HT-29 (cell line): ENCODE measurements at regions not wholly inside any gene's neighbourhood (a gene's known extent, or its start where the extent isn't known, plus 50 kb on each side); places are given as distances from the start of the nearest gene placed in this dataset.

ENCODE experiments used
- DNase-seq: peaks from one replicate; pipeline ENCODE4 v3.0.0-alpha.2; 2015; ENCODE audit warnings: low spot score

DNA sequence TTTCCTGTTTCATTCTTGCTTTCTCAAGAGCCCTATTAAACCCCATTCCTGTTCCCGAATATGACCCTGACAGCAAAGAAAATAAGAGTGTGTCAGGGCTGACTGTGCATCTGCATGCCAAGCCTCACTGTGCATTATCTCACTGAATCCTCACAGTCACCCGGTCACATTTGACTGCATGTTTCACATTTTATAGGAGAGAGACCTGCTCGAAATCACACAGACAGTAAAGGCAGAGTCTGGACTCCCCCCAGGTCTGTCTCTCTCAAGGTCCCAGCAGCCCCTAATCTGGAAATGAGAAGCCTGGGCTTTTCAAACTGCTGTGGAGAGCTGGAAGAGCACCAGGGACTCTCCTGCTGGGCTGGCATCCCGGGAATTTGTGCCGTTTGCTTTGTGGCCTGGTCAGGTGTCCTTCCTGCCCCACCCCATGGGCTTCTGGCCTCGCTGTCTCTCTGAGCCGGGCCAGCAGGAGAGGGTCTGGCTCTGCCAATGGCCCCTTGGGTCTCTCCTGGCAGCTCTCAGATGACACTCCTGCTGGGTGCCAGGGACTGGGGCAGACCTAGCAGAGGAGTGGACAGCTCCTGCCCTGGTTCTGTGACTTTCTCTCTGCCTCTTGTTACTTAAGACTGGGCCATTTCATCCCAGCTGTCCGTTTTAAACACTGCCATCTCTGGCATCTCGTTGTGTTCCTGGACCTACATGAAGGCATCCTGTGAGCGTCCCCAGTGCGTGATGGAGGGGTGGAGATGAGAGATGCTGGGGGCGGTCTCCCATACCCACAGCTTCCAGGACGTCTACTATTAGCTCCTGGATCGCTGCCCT lies 173.6 kb downstream of the ARHGAP12 start:
- DNase-seq = peak; percentile 10

DNA sequence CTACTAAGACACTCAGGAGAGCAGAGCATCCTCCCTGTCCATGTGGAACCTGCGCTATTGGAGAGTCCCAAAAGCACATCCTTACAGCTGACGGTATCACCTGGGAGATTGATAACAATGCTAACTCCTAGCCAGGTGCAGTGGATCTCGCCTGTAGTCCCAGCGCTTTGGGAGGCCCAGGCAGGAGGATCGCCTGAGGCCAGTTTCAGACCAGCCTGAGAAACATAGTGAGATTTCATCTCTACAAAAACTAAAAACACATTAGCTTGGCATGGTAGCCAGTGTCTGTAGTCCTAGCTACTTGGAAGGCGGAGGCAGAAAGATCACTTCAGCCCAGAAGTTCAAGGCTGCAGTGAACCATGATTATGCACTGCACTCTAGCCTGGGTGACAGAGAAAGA lies 174.9 kb downstream of the ARHGAP12 start:
- DNase-seq = no peak

DNA sequence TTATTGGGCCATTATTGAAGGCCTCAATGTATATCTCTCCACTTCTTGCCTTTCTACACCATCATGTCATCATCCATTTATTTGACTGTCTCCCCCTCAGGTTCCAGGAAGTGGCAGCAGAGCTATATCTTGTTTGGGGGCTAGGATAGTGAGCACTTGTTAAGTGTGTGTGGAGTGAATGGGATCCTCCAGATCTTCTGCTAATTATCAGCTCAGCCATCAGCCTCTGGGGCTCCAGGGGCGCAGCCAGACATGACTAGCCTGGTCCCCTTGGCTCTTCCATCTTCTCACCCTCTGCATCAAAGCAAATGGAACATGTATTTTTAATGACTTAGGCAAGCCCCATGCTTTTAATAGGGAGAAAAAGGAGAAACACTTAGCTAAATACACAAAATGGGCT lies 176.5 kb downstream of the ARHGAP12 start:
- DNase-seq = no peak

DNA sequence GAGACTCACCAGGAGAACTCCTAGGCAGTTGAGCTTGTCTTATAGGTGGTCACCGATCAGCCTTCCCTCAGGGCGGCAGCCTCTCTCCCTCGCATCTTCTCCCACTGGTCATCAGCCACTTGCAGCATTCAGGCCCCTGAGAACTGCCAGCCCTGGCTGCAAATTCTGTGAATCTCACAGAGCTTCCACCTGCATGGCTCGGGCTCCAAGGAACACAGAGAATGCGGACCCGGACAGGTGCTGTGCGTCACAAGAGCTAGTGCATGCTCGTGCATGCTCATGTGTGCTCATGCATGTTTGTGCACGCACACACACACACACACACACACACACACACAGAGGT lies 176.9 kb downstream of the ARHGAP12 start:
- DNase-seq = no peak

DNA sequence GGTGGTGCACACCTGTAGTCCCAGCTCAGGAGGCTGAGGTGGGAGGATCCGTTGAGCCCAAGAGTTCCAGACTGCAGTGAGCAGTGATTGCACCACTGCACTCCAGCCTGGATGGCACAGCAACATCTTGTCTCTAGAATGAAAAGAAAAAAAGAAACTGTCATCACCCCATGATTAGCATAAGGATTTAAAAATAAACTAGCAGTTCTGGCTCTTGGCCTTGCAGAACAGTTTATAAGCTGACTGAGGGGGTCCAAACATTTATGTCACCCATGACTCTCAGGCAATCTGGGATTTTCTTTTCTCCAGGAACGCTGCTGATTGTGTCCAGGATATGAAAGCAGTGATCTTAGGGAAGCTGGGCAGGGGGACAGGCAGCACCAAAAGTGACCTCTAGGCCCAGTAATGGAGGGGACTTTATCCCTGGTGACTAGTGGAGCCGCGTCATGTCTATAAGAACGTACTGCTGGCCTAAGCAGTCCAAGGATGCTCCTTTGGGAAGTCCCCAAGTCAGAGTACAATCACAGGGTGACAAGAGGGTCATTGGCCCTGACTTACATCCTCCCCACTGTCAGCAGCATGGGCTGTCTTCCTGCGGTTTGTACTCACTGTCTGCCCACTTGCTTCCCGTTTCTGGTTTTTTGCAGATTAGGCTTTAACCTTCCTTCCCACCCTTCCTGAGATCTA lies 177.4 kb downstream of the ARHGAP12 start:
- no peak for DNase-seq

DNA sequence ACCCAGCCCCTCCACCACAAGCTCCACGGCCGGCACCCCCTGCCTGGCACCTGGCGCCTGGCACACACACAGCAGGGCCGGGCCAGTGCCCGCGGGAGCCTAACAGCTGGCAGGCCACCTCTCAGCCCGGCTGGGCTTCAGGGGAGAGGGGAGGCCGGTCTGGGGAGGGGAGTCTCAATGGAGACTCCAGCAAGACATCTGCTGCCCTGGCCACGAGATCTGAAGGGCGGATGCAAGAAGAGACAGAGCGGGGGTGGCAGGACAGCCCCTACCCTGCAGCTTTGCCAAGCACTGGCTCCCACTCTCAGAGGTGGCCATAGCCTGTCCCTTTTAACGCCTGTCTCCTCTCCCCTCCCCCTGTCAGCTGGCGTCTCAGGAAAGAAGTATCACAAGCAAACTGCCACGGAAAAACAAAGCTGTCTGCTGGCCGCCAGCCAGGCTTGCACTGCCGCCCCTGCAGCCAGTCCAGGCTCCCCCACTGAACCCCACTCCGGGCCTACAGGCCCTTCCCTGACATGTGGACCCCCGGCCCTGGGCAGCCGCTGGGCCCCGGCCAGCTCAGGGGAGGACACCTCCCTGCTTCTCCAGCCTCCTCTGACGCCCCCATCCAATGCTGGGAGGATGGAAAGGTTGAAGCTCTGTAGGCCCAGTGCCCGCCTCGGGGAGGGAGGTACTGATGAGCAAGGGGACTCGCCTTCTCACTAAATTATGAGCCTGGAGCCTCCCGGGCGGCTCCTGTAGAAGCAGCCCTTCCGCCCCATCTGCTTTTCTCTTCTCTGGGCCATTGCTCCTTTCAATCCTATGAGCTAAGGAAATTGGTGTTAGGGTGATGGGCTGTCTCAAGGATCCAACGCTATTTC lies 178.4 kb downstream of the ARHGAP12 start:
- DNase-seq = no peak

DNA sequence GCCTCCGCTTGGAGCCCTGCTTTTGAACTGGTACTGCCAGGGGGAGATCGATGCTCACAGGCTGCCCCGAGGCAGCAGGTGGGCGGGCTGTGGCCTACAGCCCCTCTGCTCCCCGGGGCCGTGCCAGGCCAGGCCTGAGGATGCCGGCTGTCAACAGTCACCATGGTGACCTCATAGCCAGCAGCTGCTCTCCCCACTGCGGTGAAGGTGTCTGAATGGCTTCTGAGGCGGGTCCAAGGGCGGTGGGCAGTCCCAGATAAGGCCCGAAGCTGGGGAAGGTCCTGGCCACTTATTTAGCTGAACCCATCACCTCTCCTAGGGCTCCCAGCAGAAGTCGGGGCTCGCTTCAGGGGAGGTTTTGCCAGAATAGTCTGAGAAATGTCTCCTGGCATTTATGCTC lies 179.3 kb downstream of the ARHGAP12 start:
- DNase-seq = no peak

DNA sequence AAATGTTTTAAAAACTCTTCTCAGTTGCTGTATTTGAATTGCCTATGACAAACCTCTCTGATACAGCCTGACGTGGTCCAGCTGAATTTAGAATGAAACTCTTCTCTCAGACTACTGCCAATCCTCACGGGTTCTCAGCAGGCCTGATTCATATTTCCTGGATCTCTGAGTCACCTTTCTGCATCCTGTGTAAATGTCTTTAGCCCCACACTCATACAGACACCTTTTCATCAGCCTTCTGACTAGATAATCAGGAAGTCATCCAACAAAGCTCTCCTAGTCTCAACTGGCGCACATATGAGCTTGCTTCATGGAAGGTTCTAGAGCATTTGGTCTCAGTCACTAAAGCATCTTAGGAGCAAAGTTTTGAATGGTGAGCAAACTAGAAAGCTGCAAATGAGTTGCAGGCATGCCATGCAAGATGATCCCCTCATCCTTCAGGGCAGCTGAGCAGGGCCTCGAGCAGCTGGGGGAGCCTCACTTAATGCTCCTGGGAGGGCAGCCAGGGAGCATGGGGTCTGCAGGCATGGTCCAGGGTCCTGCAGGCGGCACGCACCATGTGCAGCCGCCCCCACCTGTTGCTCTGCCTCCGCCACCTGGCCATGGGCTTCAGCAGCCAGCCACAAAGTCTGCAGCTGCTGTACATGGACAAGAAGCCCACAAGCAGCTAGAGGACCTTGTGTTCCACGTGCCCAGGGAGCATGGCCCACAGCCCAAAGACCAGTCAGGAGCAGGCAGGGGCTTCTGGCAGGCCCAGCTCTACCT lies 182.8 kb downstream of the ARHGAP12 start:
- DNase-seq = no peak

DNA sequence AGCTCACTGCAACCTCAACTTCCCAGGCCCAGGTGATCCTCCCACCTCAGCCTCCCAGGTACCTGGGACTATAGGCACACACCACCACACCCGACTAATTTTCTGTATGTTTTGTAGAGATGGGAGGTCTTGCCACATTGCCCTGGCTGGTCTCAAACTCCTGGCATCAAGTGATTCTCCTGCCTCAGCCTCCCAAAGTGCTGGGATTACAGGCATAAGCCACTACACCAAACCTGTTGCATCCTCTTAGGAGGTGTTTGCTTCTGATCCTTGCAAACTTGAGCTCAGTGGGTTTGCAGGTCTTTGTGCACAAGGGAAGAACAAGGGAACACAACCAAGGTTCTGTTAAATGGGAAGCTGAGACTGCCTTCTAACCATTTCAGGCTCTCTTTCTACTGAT lies 184.6 kb downstream of the ARHGAP12 start:
- DNase-seq = no peak

DNA sequence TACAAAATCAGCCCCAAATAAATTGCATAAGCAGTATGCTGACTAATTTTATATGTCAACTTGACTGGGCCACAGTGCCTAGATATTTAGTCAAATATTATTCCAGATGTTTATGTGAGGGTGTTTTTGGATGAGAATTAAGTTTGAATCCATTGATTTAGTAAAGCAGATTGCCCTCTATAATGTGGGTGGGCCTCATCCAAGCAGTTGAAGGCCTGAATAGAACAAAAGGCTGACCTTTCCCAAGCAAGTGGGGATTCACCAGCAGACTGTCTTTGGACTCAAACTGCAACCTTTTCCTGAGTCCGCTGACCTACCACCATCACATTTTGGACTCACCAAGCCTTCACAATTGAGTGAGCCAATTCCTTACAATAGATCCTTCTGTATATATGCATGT lies 186.4 kb downstream of the ARHGAP12 start:
- DNase-seq = no peak

DNA sequence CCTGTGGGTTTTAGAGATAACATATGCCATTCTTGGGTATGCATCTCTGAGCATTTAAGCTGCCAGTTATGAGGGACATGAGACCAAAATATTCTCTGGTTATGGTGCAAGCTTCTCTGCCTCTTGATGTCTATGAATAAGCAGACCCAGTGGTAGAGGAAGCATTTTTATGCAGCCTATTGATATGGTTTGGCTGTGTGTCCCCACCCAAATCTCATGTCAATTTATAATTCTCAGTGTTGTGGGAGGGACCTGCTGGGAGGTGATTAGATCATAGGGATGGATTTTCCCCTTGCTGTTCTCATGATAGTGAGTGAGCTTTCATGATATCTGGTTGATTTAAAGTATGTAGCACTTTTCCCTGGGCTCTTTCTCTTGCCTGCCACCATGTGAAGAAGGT lies 187.2 kb downstream of the ARHGAP12 start:
- DNase-seq = no peak

DNA sequence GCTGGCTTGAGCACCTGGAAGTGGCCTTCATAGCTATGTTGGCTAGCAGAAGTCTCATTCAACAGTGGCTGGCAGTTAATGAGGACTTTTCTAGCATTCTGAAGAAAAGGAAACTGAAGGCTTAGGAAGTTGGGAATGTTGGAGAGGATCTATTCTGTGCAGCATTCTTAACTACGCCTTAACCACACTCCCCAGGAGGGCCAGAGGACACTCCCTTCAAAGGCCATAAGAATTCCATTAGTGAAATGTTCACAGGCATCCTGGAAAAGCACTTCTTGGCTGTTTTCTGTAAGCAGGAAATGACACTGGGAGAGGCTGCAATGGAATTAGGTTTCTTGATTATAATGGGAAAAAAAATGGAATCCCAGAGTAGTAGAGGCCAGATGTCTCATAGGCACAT lies 188.9 kb downstream of the ARHGAP12 start:
- no peak for DNase-seq

DNA sequence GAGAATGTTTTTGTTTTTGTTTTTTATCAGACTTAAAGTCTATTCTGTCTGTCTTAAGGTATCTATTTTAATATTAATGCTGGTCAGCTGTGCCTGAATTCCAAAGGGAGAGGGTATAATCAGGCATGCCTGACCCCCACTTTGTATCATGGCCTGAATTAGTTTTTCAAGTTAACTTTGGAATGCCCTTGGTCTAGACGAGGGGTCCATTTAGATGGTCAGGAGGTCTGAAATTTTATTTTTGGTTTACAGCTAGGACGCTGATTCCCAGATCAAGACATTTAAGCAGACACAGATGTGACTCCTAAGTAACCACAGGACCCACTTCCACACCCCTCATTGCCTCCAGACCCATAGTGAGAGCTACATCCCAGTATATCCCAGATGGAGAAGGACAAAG lies 189.5 kb downstream of the ARHGAP12 start:
- no peak for DNase-seq

DNA sequence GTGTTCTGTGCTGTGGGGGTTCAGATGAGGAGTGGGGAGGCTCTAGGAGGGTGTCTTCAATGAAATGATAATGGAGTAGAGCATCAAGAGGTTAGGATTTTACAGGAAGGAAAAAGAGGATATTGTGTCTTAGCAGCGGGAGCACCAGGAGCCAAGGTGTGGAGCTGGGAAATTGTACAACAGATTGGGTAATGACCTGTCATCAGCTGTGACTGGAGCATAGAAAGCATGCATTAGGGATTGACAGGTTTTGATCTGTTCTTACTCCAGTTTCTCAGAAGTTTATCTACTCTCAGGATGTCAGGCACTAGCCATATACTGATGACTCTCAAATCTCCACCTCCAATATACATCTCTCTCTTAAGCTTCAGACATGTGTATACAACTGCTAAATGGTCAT lies 196.9 kb downstream of the ARHGAP12 start:
- no peak for DNase-seq

DNA sequence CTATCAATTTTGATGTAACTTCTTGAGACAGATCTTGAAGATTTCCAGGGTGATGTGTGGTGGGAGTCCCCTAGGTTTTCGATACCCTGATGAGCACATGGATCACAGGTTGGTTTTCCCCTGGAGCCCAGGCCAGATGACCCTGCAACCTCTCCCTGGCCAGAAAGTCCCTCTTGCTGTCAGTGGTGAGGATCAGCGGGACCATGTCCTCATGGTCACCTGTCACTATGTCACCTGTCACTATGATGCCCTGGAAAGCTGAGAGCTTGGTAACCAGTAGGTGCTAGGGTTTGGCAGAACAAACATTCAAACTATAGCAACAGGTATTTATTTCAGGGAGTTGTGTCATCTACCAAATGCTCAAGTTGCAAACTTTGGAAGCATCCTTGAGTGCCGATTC lies 197.9 kb downstream of the ARHGAP12 start:
- DNase-seq = no peak

DNA sequence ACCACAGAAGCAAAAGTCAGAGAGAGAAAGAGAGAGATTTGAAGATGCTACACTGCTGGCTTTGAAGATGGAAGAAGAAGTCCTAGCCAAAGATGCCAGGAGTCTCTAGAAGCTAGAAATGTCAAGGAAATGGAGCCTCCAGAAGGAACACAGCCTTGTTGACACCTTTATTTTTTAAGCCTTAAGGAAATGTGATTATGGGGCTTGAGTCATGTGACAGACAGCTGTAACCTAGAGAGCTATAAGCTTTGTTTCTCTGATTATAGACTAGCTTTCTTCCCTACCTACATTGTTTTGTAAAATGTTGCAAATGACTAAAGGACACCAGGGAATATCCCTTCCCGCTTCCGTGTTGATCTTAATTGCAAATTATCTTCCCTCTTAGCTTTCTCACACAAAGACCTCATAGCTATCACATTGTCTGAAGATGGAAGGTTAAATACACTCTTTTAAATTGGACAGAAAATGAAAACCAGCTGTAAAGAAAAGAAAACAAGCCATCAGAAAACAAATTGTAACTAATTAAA lies 199.9 kb downstream of the ARHGAP12 start:
- DNase-seq = no peak

DNA sequence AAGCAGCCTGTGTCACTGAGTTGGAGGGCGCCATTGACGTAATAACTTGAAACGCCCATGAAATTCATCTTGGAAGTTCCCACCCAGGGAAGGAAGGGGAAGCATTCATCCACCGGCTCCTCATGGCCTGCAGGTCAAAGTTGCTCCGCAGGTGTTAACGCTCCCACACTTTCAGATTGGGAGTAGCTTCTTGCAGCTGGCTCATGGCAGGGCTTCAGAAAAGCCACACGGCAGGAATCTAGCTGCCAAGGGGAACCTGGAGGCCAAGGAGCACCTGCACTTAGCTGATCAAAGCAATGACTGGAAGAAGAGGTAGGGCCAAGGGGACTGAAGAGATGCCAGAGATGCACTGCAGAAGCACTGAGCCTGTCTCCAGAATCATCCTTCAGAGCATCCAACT lies 203.2 kb downstream of the ARHGAP12 start:
- DNase-seq = no peak

DNA sequence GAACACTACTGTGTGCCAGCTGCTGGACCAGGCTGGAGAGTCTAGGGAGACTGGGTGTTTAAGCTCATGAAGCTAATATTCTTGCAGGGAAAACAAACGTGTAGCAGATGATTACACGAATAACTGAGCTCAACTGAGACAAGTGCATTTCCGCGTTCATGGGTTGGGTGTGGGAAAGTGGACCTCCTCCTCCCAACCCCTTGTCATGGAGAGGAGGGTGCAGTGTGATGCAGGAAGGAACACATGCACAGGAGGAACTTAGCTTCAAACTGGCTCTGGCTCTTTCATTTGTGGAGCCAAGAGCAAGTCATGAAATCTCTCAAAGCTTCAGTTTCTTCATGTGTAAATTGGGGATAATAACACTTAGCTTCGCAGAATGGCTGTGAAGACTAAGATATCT lies 204.3 kb downstream of the ARHGAP12 start:
- DNase-seq = no peak

DNA sequence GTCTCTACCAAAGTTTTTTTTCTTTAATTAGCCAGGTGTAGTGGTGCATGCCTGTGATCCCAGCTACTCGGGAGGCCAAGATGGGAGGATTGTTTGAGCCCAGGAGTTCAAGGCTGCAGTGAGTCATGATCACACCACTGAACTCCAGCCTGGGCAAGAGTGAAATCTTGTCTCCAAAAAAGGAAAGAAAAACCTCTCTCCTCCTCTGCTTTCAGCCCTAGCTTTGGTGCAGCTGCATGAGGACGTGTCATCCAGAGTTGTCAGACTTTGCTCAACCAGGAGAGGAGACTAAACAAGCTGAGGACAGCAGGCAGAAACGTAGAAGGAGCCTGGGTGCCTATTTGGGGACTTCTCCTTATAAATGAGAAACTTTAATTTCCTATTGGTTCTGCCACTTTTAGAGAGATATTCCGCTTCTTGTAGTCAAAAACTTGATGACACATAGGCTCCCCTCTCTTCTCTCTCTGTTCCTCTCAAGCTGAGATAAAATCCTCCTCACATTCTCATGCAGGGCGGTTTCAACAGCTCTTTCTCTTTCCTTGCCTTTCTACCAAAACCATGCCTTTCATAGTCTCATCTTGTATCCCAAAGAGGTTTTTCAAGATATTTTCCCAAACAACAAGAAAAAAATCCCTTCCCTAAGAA lies 205.4 kb downstream of the ARHGAP12 start:
- DNase-seq = no peak

DNA sequence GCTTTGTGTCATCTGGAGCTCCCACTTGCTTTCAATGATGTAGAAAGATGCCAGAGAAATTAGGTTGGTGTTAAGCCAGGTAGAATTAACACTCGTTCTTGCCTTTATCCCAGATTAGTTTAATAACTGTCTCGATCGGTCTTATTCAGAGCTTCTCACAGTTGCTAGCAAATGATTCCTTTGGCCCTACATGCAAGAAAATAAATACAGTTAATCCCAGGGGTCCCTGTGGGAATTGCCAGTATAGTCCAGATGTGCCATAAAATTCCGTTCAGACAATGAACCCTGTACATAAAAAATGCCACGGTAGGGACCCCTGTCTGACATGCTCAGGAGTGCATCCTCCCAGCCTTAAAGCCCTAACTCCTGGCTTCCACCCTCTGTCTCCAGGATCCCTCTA lies 207.5 kb downstream of the ARHGAP12 start:
- no peak for DNase-seq

DNA sequence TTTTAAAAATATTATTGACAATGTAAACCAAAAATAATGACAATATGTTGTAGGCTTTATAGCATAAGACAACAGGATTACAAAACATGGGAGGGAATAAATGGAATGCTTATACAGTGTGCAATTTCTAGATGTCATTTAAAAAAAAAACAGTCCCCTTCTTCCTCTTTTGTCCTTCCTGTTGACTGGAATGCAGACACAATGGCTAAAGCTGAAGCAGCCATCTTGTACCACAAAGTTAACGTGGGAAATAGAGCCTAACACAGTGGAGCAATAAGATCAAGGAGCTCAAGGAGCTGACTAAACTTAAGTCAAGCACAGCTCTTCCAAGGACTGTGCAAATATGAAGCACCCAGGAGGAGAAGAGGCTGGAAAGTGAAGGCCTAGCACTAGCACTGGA lies 208.1 kb downstream of the ARHGAP12 start:
- DNase-seq = no peak
